ENCODE measurements at regions not wholly inside any gene's neighbourhood (a gene's known extent, or its start where the extent isn't known, plus 50 kb on each side); places are given as distances from the start of the nearest gene placed in this dataset.

GRCh38 chr4:123116412-123116811 lies 194.0 kb upstream of the NUDT6 start:
- Histone ChIP-seq H2BK120ac (ENCODE audit: low read depth, low read length) (no peak overlapping the region), H2BK15ac (ENCODE audit: low read depth, poor library complexity, severe bottlenecking) (no peak overlapping the region), H4K8ac (ENCODE audit: low read length) (no peak overlapping the region), H3K4me3 (ENCODE audit: insufficient read depth in 1 of 2, low read depth in 1 of 2, low read length in 2 of 2) (no peak overlapping the region), H3K27ac (ENCODE audit: low read length, poor library complexity, severe bottlenecking) (no peak overlapping the region), H2AFZ (ENCODE audit: low read depth, low read length) (no peak overlapping the region), H3K4me1 (ENCODE audit: control insufficient read depth, insufficient read depth, low read depth, low read length) (no peaks in the 10 kb centered on the region), H3K4me2 (ENCODE audit: low read length, poor library complexity, severe bottlenecking) (no peak overlapping the region), H2BK5ac (ENCODE audit: low read depth, low read length, poor library complexity, severe bottlenecking) (no peak overlapping the region), H3K14ac (ENCODE audit: low read length in 2 of 2) (no peak overlapping the region), H3K18ac (ENCODE audit: low read depth in 1 of 2, low read length in 2 of 2) (no peak overlapping the region), H4K91ac (ENCODE audit: low read length) (no peak overlapping the region), H2BK12ac (ENCODE audit: low read length in 2 of 2) (no peak overlapping the region), H3K9ac (ENCODE audit: low read length) (no peak overlapping the region), H3K9me3 (ENCODE audit: control insufficient read depth, low read length) (peaks cover 5% of the 10 kb centered on the region), H3K79me1 (replicated peaks; ENCODE audit: low read length, poor library complexity, severe bottlenecking) (peaks cover 7% of the 10 kb centered on the region), H3K4ac (ENCODE audit: low read depth in 1 of 2, low read length in 2 of 2) (no peak overlapping the region), H2AK5ac (ENCODE audit: low read length, severe bottlenecking) (no peak overlapping the region), H3K36me3 (ENCODE audit: control insufficient read depth in 1 of 2, insufficient read depth in 2 of 2, low read depth in 1 of 2, low read length in 2 of 2) (peaks cover 0 to 17% of the 10 kb centered on the region in 2 experiments), H3K23ac (ENCODE audit: low read length in 2 of 2) (no peak overlapping the region), H3K27me3 (ENCODE audit: control insufficient read depth in 1 of 2, insufficient read depth in 1 of 2, low read length in 2 of 2) (no peaks in the 10 kb centered on the region)
- peak; percentile 78 for DNase-seq
- WGBS = no CpG with 5 or more reads among the region's 1 CpG

GRCh38 chr4:123120473-123120872 lies 198.1 kb upstream of the NUDT6 start:
- H2AFZ ChIP-seq (ENCODE audit: low read depth, low read length) = no peak overlapping the region
- no peak overlapping the region for H2BK5ac ChIP-seq (ENCODE audit: low read depth, low read length, poor library complexity, severe bottlenecking)
- H3K4me3 ChIP-seq (ENCODE audit: insufficient read depth in 1 of 2, low read depth in 1 of 2, low read length in 2 of 2) = no peak overlapping the region
- peak overlapping the region in 1 of 2 experiments; percentile 57 for H3K14ac ChIP-seq (ENCODE audit: low read length in 2 of 2)
- peaks cover 0 to 2% of the 10 kb centered on the region in 2 experiments for H3K36me3 ChIP-seq (ENCODE audit: control insufficient read depth in 1 of 2, insufficient read depth in 2 of 2, low read depth in 1 of 2, low read length in 2 of 2)
- peak; percentile 68 for DNase-seq
- no peak overlapping the region for H2AK5ac ChIP-seq (ENCODE audit: low read length, severe bottlenecking)
- H3K9me3 ChIP-seq (ENCODE audit: control insufficient read depth, low read length) = no peaks in the 10 kb centered on the region
- no peak overlapping the region for H3K23ac ChIP-seq (ENCODE audit: low read length in 2 of 2)
- peaks cover 1% of the 10 kb centered on the region for H3K79me1 ChIP-seq (replicated peaks; ENCODE audit: low read length, poor library complexity, severe bottlenecking)
- no peak overlapping the region for H2BK15ac ChIP-seq (ENCODE audit: low read depth, poor library complexity, severe bottlenecking)
- no peak overlapping the region for H3K4ac ChIP-seq (ENCODE audit: low read depth in 1 of 2, low read length in 2 of 2)
- WGBS = no CpG with 5 or more reads among the region's 1 CpG
- H3K4me1 ChIP-seq (ENCODE audit: control insufficient read depth, insufficient read depth, low read depth, low read length) = no peaks in the 10 kb centered on the region
- no peak overlapping the region for H3K9ac ChIP-seq (ENCODE audit: low read length)
- no peak overlapping the region for H3K4me2 ChIP-seq (ENCODE audit: low read length, poor library complexity, severe bottlenecking)
- H2BK120ac ChIP-seq (ENCODE audit: low read depth, low read length) = no peak overlapping the region
- H3K27ac ChIP-seq (ENCODE audit: low read length, poor library complexity, severe bottlenecking) = no peak overlapping the region
- no peaks in the 10 kb centered on the region for H3K27me3 ChIP-seq (ENCODE audit: control insufficient read depth in 1 of 2, insufficient read depth in 1 of 2, low read length in 2 of 2)
- no peak overlapping the region for H4K91ac ChIP-seq (ENCODE audit: low read length)
- H2BK12ac ChIP-seq (ENCODE audit: low read length in 2 of 2) = peak overlapping the region in 1 of 2 experiments; percentile 6
- H4K8ac ChIP-seq (ENCODE audit: low read length) = no peak overlapping the region
- no peak overlapping the region for H3K18ac ChIP-seq (ENCODE audit: low read depth in 1 of 2, low read length in 2 of 2)

- no CpG with 5 or more reads among the region's 2 CpGs for WGBS
These were observed 199.0 kb upstream of the NUDT6 start for GRCh38 chr4:123121241-123121907.

GRCh38 chr4:123125477-123125876 lies 203.1 kb upstream of the NUDT6 start:
- no peak overlapping the region for H2BK15ac ChIP-seq (ENCODE audit: low read depth, poor library complexity, severe bottlenecking)
- no peak overlapping the region for H4K8ac ChIP-seq (ENCODE audit: low read length)
- no peak overlapping the region for H2BK5ac ChIP-seq (ENCODE audit: low read depth, low read length, poor library complexity, severe bottlenecking)
- H2AFZ ChIP-seq (ENCODE audit: low read depth, low read length) = no peak overlapping the region
- H3K4me1 ChIP-seq (ENCODE audit: control insufficient read depth, insufficient read depth, low read depth, low read length) = no peaks in the 10 kb centered on the region
- no peak overlapping the region for H3K27ac ChIP-seq (ENCODE audit: low read length, poor library complexity, severe bottlenecking)
- H2BK120ac ChIP-seq (ENCODE audit: low read depth, low read length) = no peak overlapping the region
- H3K23ac ChIP-seq (ENCODE audit: low read length in 2 of 2) = no peak overlapping the region
- no peak overlapping the region for H3K18ac ChIP-seq (ENCODE audit: low read depth in 1 of 2, low read length in 2 of 2)
- H3K79me1 ChIP-seq (replicated peaks; ENCODE audit: low read length, poor library complexity, severe bottlenecking) = no peaks in the 10 kb centered on the region
- no peaks in the 10 kb centered on the region for H3K27me3 ChIP-seq (ENCODE audit: control insufficient read depth in 1 of 2, insufficient read depth in 1 of 2, low read length in 2 of 2)
- H2BK12ac ChIP-seq (ENCODE audit: low read length in 2 of 2) = no peak overlapping the region
- no peak overlapping the region for H3K9ac ChIP-seq (ENCODE audit: low read length)
- no peak overlapping the region for H3K4ac ChIP-seq (ENCODE audit: low read depth in 1 of 2, low read length in 2 of 2)
- H3K14ac ChIP-seq (ENCODE audit: low read length in 2 of 2) = no peak overlapping the region
- no peak overlapping the region for H2AK5ac ChIP-seq (ENCODE audit: low read length, severe bottlenecking)
- H4K91ac ChIP-seq (ENCODE audit: low read length) = no peak overlapping the region
- no peak overlapping the region for H3K4me2 ChIP-seq (ENCODE audit: low read length, poor library complexity, severe bottlenecking)
- no peak for DNase-seq
- no peaks in the 10 kb centered on the region for H3K36me3 ChIP-seq (ENCODE audit: control insufficient read depth in 1 of 2, insufficient read depth in 2 of 2, low read depth in 1 of 2, low read length in 2 of 2)
- no peaks in the 10 kb centered on the region for H3K9me3 ChIP-seq (ENCODE audit: control insufficient read depth, low read length)
- WGBS = 100% methylated on average over 1 of the region's 1 CpG
- no peak overlapping the region for H3K4me3 ChIP-seq (ENCODE audit: insufficient read depth in 1 of 2, low read depth in 1 of 2, low read length in 2 of 2)

More at GRCh38 chr4:123121241-123121907, 199.0 kb upstream of the NUDT6 start:
- no peak overlapping the region for H2AFZ ChIP-seq (ENCODE audit: low read depth, low read length)
- peak; percentile 61 for DNase-seq
- no peak overlapping the region for H3K14ac ChIP-seq (ENCODE audit: low read length in 2 of 2)
- H3K4me2 ChIP-seq (ENCODE audit: low read length, poor library complexity, severe bottlenecking) = no peak overlapping the region
- no peaks in the 10 kb centered on the region for H3K36me3 ChIP-seq (ENCODE audit: control insufficient read depth in 1 of 2, insufficient read depth in 2 of 2, low read depth in 1 of 2, low read length in 2 of 2)
- no peak overlapping the region for H3K18ac ChIP-seq (ENCODE audit: low read depth in 1 of 2, low read length in 2 of 2)
- H2BK5ac ChIP-seq (ENCODE audit: low read depth, low read length, poor library complexity, severe bottlenecking) = no peak overlapping the region
- H4K91ac ChIP-seq (ENCODE audit: low read length) = no peak overlapping the region
- H4K8ac ChIP-seq (ENCODE audit: low read length) = no peak overlapping the region
- H2AK5ac ChIP-seq (ENCODE audit: low read length, severe bottlenecking) = no peak overlapping the region
- H3K4me3 ChIP-seq (ENCODE audit: insufficient read depth in 1 of 2, low read depth in 1 of 2, low read length in 2 of 2) = no peak overlapping the region
- no peak overlapping the region for H2BK15ac ChIP-seq (ENCODE audit: low read depth, poor library complexity, severe bottlenecking)
- H3K4ac ChIP-seq (ENCODE audit: low read depth in 1 of 2, low read length in 2 of 2) = no peak overlapping the region
- no peaks in the 10 kb centered on the region for H3K79me1 ChIP-seq (replicated peaks; ENCODE audit: low read length, poor library complexity, severe bottlenecking)
- no peak overlapping the region for H2BK120ac ChIP-seq (ENCODE audit: low read depth, low read length)
- H3K23ac ChIP-seq (ENCODE audit: low read length in 2 of 2) = no peak overlapping the region
- no peak overlapping the region for H3K27ac ChIP-seq (ENCODE audit: low read length, poor library complexity, severe bottlenecking)
- H3K9ac ChIP-seq (ENCODE audit: low read length) = no peak overlapping the region
- H3K4me1 ChIP-seq (ENCODE audit: control insufficient read depth, insufficient read depth, low read depth, low read length) = no peaks in the 10 kb centered on the region
- H3K9me3 ChIP-seq (ENCODE audit: control insufficient read depth, low read length) = no peaks in the 10 kb centered on the region
- no peaks in the 10 kb centered on the region for H3K27me3 ChIP-seq (ENCODE audit: control insufficient read depth in 1 of 2, insufficient read depth in 1 of 2, low read length in 2 of 2)
- H2BK12ac ChIP-seq (ENCODE audit: low read length in 2 of 2) = no peak overlapping the region
